HG03457 (cell line): ENCODE measurements at regions not wholly inside any gene's neighbourhood (a gene's known extent, or its start where the extent isn't known, plus 50 kb on each side); places are given as distances from the start of the nearest gene placed in this dataset.

Experiments used
- ATAC-seq: cut with Tn5 transposase; IDR thresholded peaks from one replicate; pipeline ENCODE4 v1.9.1; 2021; ENCODE audit warnings: moderate number of reproducible peaks; ENCODE audit not compliant: unreplicated experiment

DNA sequence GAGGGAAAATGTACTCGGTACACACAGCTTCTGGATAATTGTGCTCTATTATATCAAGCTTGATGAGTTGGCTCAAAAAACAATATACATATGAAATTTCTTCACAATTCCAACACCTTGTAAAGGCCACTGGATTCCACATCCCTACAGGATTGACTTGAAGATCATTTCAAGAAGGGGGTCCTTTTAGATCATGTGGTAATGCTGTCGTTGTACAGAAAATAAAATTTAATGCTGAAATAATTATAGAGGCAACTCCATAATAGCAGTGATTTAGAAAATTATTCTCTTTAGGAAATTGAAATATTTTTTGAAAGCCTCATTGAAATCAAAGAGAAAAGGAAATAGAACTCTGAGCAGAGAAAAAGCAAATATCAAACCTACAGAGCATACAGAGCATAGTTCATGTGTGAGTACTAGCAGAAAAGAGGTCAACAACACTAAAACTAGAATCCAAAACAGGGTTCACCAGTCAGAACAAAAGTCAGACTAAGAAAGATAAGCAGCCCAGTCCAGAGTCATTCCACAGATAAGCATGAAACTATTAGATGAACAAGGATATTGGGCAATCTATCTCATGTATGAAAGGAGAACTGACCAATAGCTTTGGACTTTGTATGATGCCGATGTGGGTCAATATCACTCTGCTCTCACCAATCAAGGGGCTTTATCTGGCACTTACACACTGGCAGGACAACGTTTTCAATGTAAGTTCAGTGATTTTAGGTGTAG, 79.5 kb upstream of the PALMD start:
- no peak for ATAC-seq

DNA sequence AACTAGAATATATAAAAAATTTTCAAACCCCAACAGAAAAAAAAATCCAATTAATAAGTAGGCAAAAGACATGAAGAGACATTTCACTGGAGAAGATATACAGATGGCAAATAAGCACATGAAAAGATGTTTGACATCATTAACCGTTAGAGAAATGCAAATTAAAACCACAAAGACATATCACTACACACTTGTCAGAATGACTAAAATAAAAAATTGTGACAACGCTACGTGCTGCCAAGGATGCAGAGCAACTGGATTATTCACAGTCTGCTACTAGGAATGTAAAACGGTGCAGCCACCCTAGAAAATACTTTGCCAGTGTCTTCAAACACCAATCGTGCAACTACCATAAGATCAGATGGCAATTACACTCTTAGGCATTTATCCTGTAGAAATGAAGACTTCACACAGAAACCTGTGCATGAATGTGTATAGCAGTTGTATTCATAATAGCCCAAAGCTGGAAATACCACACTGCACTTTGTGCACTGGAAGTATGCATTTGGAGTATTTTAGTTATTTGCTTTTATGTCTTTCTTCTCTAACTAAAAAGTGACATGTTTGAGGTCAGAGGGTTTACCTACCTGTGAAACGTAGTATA, 75.3 kb upstream of the PALMD start:
- ATAC-seq, result no peak

DNA sequence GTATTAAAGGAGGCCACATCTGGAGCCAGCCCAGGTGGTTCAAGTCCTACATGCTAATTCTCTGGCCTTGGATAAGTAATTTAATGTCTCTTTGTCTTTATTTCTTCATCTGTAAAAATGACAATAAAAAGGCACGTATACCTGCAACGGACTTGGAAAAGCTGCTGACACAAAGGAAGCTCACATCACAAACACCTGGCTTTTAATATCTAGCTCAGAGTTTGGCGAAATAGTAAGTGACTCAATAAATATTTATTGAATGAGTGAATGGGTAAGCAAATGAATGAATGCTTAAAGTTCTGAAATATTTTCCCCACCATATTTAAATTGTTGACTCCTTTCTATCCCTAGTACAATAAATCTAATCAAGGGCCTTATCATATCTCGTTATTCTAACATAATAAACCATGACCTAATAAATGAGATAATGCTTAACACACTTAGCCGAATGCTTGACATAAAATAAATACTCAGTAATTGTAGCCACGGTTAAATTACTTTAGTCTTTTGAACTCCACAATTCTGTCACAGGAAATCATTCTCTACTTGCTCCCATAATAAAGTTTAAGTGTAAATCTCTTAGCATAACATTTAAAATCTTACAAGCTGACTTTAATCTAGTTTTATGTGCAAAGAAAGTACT, 74.7 kb upstream of the PALMD start:
- ATAC-seq, result no peak

DNA sequence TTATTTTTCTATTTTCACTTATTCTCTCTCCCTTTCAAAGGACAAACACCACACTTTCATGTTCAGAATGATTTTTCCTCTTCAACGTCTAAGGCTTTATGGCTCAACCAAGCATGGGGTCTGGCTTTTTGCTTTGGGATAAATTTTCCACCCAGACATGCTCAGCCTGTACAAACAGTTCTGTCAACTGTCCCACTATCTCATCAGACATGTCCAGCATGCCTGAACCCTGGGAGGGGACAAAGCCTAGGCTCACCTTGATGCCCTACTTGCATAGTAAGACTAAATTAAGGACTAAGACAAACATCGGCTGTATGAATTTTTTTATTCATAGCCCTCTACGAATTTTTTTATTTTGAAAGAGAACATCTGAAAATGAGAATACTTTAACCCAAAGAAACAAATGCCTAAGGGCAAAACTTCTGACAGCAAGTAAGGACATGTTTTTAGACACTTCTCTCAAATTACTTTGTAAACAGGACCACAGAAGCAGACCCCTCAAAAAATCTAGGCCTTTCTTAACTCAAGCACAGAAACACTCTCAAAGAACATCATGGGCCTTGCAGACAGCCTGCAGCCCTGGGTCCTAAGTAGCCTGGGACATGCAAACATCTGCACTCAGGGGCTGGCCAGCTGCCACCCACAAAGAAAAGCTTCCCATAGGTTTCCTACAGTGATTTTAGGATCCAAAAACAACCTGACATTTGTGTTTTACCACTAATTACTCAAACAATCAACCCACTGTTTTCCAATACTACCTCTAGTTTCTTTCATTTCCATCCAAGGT, 72.3 kb upstream of the PALMD start:
- ATAC-seq, result no peak

DNA sequence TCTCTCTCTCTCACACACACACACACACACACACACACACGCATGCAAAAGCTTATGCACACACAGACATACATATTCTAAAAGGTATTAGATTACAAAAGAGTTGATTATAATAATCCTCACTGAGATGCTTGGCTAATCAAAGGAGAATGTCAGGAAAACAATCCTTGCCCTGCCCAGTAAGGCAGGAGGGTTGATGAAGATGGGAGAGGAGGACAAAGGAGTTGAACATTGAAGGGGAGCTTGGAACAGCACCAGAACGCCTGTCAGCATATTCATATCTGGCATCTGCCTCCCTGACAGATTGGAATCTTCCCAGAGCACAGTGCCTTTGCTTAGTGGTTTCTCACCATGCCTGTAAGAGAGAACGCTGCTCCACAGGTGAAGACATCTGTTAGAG, 68.6 kb upstream of the PALMD start:
- no peak for ATAC-seq

DNA sequence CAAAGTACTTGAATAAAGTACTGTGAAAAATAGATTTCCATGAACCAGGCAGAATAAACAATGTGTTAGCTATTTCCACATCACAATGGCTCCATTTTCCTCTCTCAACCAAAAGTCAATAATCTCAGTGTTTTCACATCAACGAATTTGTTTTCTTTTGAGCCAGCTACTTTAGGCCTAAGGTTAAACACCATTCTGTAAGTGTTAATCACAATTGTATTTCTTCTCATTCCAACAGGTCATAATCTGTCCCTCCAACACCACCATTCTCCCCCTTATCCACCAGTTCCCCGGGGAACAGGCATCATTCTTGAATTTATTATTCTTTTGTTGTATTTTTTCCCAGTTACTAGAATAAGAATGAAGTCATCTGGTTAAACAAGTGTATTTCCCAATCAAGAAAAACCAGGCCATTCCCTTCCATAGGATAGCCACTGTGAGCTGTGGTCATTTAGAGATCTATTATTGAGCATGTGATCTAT, 66.2 kb upstream of the PALMD start:
- no peak for ATAC-seq

DNA sequence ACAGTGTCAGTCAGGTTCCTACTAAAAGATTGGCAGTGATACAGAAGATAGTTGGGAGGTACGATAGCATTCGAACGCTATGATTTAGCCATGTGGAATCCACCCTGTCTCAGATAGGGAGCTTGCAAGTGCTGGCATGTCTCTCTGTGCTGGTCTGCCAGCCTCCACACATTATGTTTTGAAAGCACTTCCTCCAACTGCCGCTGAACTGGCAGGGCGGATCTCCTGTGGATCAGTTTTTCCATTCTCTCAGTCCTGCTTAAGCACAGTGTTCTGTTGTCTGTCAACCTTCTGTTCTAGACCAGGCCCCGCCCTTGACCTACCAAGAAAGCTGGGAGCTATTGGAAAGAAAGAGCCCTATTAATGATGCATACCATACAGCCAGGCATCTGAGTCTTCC, 65.5 kb upstream of the PALMD start:
- no peak for ATAC-seq

DNA sequence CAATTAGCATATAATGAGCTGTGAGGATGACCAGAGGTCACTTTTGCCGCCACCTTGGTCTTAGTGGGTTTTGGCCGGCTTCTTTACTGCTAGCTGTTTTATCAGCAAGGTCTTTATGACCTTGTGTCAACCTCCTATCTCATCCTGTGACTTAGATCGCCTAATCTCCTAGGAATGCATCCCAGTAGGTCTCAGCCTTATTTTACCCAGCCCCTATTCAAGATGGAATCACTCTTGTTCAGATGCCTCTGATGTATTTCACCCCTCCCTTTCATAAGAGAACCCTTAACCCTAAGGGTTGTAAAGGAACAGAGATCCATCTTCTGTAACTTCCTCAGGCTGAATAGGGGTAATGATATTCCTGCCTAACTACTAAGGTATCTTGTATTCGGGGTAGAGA, 58.9 kb upstream of the PALMD start:
- no peak for ATAC-seq

DNA sequence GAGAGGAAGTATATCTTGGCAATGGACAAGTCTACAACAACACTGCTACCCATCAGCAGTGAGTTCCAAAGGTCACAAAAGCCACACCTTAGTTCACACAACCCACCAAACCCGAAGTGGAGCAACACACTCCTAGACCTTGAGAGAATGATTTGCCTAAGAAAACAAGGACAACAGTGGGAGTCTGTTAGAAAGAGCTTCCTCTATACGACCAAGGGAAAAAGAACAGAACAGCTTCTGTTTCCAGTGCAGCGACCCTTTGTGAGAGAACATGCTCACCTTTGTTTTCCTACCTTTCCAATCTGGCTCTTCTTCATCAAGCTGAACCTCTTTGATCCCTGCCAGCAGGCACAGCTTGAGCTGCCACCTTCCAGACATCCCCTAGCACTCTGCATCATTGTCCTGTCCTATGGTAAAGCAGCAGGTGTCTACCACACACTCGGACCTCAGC, 56.7 kb upstream of the PALMD start:
- ATAC-seq, result no peak

DNA sequence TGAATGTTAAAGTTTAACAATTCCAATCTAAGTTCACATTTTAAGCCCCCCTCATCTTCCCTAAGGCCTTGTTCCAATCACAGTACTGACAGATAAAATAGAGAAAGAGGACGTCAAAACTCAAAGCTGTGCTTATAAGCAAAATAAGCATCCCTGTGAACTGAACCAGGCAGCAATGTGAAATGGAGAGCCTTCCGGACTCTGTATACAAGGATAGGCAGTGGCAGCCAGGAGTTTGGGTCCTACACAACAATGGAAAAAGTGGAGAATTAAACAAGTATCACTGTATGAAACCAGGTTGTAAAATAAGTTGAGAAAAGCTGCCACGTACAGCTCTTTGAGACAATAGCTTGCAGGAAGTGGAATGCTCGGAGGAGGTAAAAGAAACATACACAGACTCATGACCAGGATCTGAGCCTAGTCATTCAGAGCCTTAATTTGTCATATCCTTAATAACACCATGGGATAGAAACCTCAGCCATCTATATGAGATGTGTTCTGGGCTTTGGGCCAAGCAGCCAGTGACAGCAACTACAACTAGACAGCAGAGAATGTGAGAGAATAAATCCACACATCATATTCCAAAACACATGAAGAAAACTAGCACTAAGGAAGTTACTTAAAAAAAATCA, 55.2 kb upstream of the PALMD start:
- no peak for ATAC-seq

DNA sequence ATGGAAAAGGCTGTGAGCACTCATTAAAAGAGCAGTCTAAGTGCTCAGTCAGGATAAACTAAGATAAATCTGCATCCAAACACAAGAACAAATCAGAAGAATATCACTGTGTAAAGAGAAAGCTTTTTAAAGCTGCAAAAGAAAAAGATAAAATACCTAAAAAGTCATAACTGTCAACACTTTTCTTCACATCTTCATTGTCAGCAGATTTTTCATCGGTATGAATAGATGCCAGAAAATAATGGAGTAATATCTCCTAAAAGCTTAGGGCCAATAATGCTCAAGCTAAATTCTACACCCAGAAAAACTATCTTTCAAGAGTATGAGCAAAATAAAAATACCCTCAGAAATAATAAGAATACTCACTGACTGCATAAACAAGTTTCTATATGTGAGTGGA, 54.0 kb upstream of the PALMD start:
- no peak for ATAC-seq

DNA sequence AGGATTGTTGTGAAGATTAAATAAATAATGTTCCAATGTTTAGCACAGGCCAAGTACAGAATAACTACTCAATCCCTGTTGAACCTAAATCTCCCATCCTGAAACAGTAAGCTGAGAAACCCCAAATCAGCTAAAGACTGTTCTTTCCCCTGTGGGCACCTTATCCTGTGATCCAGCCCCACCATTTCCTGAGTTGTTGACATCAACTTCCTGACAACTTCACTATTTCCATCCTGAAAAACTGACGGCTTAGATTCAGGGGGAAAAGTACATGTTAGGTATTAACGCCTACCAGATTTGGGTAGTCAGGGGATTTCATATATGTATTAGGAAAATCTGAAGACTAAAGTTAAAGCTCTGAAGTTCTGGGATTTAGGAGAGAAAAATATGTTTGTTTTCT, 51.7 kb upstream of the PALMD start:
- no peak for ATAC-seq

DNA sequence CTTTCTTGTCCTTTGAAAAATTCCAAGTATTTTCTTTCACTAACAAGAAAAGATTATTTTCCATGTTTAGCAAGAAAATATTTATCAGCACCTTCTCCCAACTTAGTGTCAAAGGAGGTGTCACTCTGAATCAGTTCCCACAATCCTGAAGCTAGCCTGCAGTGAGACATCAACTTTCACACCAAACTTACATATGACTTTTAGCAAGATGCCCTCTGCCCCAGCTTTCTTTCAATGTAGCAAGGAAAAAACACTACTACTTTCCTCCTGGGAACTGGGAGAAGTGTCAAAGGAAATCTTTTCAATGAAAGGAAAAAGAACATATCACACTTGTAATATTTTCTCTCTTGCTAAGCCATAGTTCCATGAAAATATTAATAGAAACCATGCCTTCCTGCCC, 50.9 kb upstream of the PALMD start:
- no peak for ATAC-seq

DNA sequence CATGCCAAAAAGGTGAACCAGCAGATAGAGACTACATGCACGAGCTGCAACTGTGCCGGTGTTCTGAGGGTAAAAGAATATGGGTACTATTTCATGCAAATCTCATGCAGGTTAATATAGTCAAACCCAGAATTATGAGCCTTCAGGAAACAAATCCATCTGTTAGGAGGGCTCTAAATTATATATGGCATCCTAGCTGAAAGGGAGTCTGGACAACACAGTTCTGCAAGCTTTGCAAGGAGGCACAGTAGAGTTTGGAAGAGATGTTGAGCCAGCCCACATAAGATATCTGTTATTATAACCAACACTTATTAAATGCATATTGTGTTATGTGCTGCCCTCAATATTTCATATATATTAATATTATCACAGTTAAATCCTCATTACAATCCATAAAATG, 50.5 kb upstream of the PALMD start:
- no peak for ATAC-seq
